Panc1 (cell line): ENCODE measurements at regions not wholly inside any gene's neighbourhood (a gene's known extent, or its start where the extent isn't known, plus 50 kb on each side); places are given as distances from the start of the nearest gene placed in this dataset.

Source experiments
- ATAC-seq: fragments of 200-7000 bp; cut with Tn5 transposase; 2 replicates; pipeline ENCODE4 v1.9.1; 2020; ENCODE audit warnings: mild to moderate bottlenecking, moderate library complexity
- BruUV-seq: library from RNA; stranded (reverse); fragments of 400-500 nt; replicated peaks from 2 replicates; lab custom pipeline; 2021; lab: Mats Ljungman, UMichigan
- CTCF ChIA-PET: fragments of 300-600 bp; sonication (Branson Sonifier 250); formaldehyde crosslinking; loops from one replicate; lab custom pipeline; 2022; ENCODE audit warnings: antibody characterized with exemption; lab: Charles Lee
- POLR2A ChIA-PET: fragments of 300-600 bp; sonication (Branson Sonifier 250); formaldehyde crosslinking; loops from one replicate; lab custom pipeline; 2022; ENCODE audit warnings: antibody characterized with exemption; lab: Charles Lee
- DNase-seq: peaks from one replicate; pipeline ENCODE4 v3.0.0-alpha.2; 2010; ENCODE audit warnings: low read depth, low spot score
- H3K27ac ChIP-seq: 2 replicates; pipeline ENCODE4 v1.5.1; 2011; ENCODE audit warnings: mild to moderate bottlenecking, low read length, inconsistent platforms
- H3K27me3 ChIP-seq: fragments of 200-500 bp; sonication (Bioruptor generic); 2 replicates; pipeline ENCODE4 v1.6.0; 2014; ENCODE audit warnings: low read length, inconsistent platforms; ENCODE audit not compliant: control insufficient read depth, insufficient read depth
- H3K36me3 ChIP-seq: fragments of 200-500 bp; sonication (Bioruptor generic); 2 replicates; pipeline ENCODE4 v1.5.1; 2014; ENCODE audit warnings: inconsistent platforms, mild to moderate bottlenecking, low read length, moderate library complexity; ENCODE audit not compliant: control insufficient read depth, insufficient read depth
- H3K4me1 ChIP-seq: 2 replicates; pipeline ENCODE4 v1.5.1; 2011; ENCODE audit warnings: inconsistent platforms, mild to moderate bottlenecking, low read length, moderate library complexity; ENCODE audit not compliant: control insufficient read depth, insufficient read depth
- H3K4me3 ChIP-seq, 2 experiments: 2 replicates each; pipeline ENCODE4 v1.5.1; 2011 to 2012; ENCODE audit warnings: low read depth in 2 of 2, low read length in 2 of 2, mild to moderate bottlenecking in 2 of 2, inconsistent platforms in 1 of 2, moderate library complexity in 1 of 2
- H3K9me3 ChIP-seq: fragments of 200-500 bp; sonication (Bioruptor generic); 2 replicates; pipeline ENCODE4 v1.5.1; 2014; ENCODE audit warnings: low read depth, mild to moderate bottlenecking, inconsistent platforms, low read length, moderate library complexity; ENCODE audit not compliant: control insufficient read depth, insufficient read depth
- CTCF ChIP-seq: fragments of 450-650 bp; IDR thresholded peaks from 2 replicates; pipeline ENCODE4 v1.5.1; 2017; ENCODE audit warnings: mild to moderate bottlenecking
- POLR2AphosphoS5 ChIP-seq: IDR thresholded peaks from 2 replicates; pipeline ENCODE4 v1.6.1; 2012; ENCODE audit warnings: mild to moderate bottlenecking, low read depth, low read length, moderate library complexity
- REST ChIP-seq, 2 experiments: IDR thresholded peaks; 2 replicates each; pipeline ENCODE4 v1.6.1; 2011 to 2012; ENCODE audit warnings: low read depth in 2 of 2, control low read depth in 1 of 2, low read length in 1 of 2, mild to moderate bottlenecking in 1 of 2, moderate library complexity in 1 of 2; ENCODE audit not compliant: insufficient read depth in 1 of 2
- SIN3A ChIP-seq: IDR thresholded peaks from 2 replicates; pipeline ENCODE4 v1.6.1; 2012; ENCODE audit warnings: low read depth, mild to moderate bottlenecking, low read length, moderate library complexity, borderline replicate concordance; ENCODE audit not compliant: insufficient read depth
- TCF7L2 ChIP-seq: IDR thresholded peaks from 2 replicates; pipeline ENCODE4 v1.6.1; 2011; ENCODE audit warnings: mild to moderate bottlenecking, low read depth, low read length, inconsistent platforms
- in situ Hi-C: cut with HindIII; loops from 2 replicates; pipeline ENCODE4 v1.10.0; 2016; ENCODE audit warnings: low sequenced_read_pairs, low pct_unique_long_range_greater_than_20kb
- intact Hi-C: fragments of 100-400 bp; cut with micrococcal nuclease; formaldehyde crosslinking; loops from one replicate; pipeline ENCODE4 v1.10.0; 2022; ENCODE audit not compliant: unreplicated experiment

GRCh38 chr2:37506407-37507050 is 162.1 kb downstream of the QPCT start:
- DNase-seq, result no peak
- BruUV-seq, result no TSS peak
- ATAC-seq, result no peak

GRCh38 chr2:37507051-37507410 is 162.6 kb downstream of the QPCT start:
- CTCF ChIA-PET, result no interaction called here
- no peak for ATAC-seq
- DNase-seq, result no peak
- Histone ChIP-seq H3K27me3 (peaks cover 7% of the 10 kb centered on the region), H3K36me3 (no peaks in the 10 kb centered on the region), H3K27ac (no peak overlapping the region), H3K4me3 (no peak overlapping the region), H3K4me1 (no peaks in the 10 kb centered on the region), H3K9me3 (no peaks in the 10 kb centered on the region)
- no TSS peak for BruUV-seq
- intact Hi-C loops (no loop called here), in situ Hi-C loops (no loop called here)
- POLR2A ChIA-PET, result no interaction called here
- TF ChIP-seq POLR2AphosphoS5 (no peak), TCF7L2 (no peak), SIN3A (no peak), CTCF (no peak), REST (IDR thresholded peaks at IDR 0.05; ENCODE audit: insufficient read depth in 1 of 2, low read depth in 2 of 2, low read length in 1 of 2) (no peak)

More at GRCh38 chr2:37506407-37507050, 162.1 kb downstream of the QPCT start:
- TF ChIP-seq REST (IDR thresholded peaks at IDR 0.05; ENCODE audit: insufficient read depth in 1 of 2, low read depth in 2 of 2, low read length in 1 of 2), result no peak
- no peak for TF ChIP-seq CTCF
- no peak for TF ChIP-seq TCF7L2
- TF ChIP-seq POLR2AphosphoS5, result no peak
- TF ChIP-seq SIN3A, result no peak
- H3K36me3 ChIP-seq, result no peaks in the 10 kb centered on the region
- no peak overlapping the region for H3K27ac ChIP-seq
- peaks cover 9% of the 10 kb centered on the region for H3K27me3 ChIP-seq
- H3K4me1 ChIP-seq, result no peaks in the 10 kb centered on the region
- POLR2A ChIA-PET, result no interaction called here
- no peak overlapping the region for H3K4me3 ChIP-seq
- H3K9me3 ChIP-seq, result no peaks in the 10 kb centered on the region
- in situ Hi-C loops (no loop called here), intact Hi-C loops (no loop called here)
- CTCF ChIA-PET, result no interaction called here
